ENCODE measurements at regions not wholly inside any gene's neighbourhood (a gene's known extent, or its start where the extent isn't known, plus 50 kb on each side); places are given as distances from the start of the nearest gene placed in this dataset.

- TF ChIP-seq CEBPB (IDR thresholded peaks at IDR 0.05) = no peak
- TF ChIP-seq USF1 (IDR thresholded peaks at IDR 0.05) = no peak
- no peak for TF ChIP-seq YY1 (IDR thresholded peaks at IDR 0.05; ENCODE audit: low read depth)
- no peak for TF ChIP-seq REST (IDR thresholded peaks at IDR 0.05; ENCODE audit: low read depth)
- TF ChIP-seq EGR1 (IDR thresholded peaks at IDR 0.05) = no peak
- no peak for TF ChIP-seq RAD21 (IDR thresholded peaks at IDR 0.05; ENCODE audit: low read depth)
Measured at GRCh38 chr17:63285551-63285950, 160.6 kb downstream of the CYB561 start.

DNA sequence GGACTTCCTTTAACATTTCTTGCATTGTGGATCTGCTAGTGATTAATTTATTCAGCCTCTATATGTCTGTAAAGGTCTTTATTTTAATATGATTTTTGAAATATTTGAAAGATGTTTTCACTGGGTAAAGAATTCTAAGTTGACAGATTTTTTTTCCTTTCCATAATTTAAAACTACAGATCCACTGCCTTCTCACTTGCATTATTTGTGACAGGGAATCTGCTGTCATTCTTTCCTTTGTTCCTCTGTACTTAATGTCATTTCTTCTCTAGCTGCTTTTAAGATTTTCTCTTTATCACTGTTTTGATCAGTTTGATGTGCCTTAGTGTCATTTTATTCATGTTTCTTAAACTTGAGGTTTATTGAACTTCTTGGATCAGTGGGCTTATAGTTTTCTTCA is 159.9 kb downstream of the CYB561 start:
- TF ChIP-seq TAF1 (IDR thresholded peaks at IDR 0.05; ENCODE audit: low read depth) = no peak
- no peak for TF ChIP-seq ZBTB7A (IDR thresholded peaks at IDR 0.05; ENCODE audit: low read depth)
- TF ChIP-seq EGR1 (IDR thresholded peaks at IDR 0.05) = no peak
- TF ChIP-seq FOXM1 (IDR thresholded peaks at IDR 0.05; ENCODE audit: borderline replicate concordance, low read depth) = no peak
- TF ChIP-seq CEBPB (IDR thresholded peaks at IDR 0.05) = no peak
- TF ChIP-seq EP300 (IDR thresholded peaks at IDR 0.05; ENCODE audit: borderline replicate concordance) = no peak
- TF ChIP-seq YY1 (IDR thresholded peaks at IDR 0.05; ENCODE audit: low read depth) = no peak
- TF ChIP-seq TCF12 (IDR thresholded peaks at IDR 0.05; ENCODE audit: low read depth) = no peak
- TF ChIP-seq USF1 (IDR thresholded peaks at IDR 0.05) = no peak
- no peak for TF ChIP-seq CREB1 (IDR thresholded peaks at IDR 0.05; ENCODE audit: low read depth)
- no peak for TF ChIP-seq TEAD4 (IDR thresholded peaks at IDR 0.05)
- TF ChIP-seq REST (IDR thresholded peaks at IDR 0.05; ENCODE audit: low read depth) = no peak
- TF ChIP-seq, protein P1, sequence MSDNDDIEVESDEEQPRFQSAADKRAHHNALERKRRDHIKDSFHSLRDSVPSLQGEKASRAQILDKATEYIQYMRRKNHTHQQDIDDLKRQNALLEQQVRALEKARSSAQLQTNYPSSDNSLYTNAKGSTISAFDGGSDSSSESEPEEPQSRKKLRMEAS (IDR thresholded peaks at IDR 0.05) = no peak
- TF ChIP-seq RAD21 (IDR thresholded peaks at IDR 0.05; ENCODE audit: low read depth) = no peak
- no peak for TF ChIP-seq NFIC (IDR thresholded peaks at IDR 0.05)

DNA sequence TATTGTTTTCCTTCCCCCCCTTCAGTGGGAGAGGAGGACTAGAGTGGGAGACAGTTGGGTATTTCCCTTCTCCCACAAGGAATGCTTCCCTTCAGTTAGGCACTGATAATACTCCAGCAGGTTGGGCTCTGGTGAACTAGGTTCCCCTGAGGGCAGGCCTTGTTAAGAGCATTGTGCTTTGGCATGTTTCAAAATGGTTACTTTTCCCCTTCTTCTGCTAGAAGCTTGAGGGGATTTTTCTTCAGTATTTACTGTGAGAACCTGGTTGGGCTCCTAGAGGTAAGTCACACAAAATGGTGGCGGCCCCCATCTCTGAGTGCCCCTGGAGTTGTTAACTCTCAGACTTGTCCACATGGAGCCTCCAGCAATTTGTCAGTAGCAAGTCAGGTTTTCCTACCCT is 156.2 kb downstream of the CYB561 start:
- TF ChIP-seq RAD21 (IDR thresholded peaks at IDR 0.05; ENCODE audit: low read depth) (no peak), CREB1 (IDR thresholded peaks at IDR 0.05; ENCODE audit: low read depth) (no peak), USF1 (IDR thresholded peaks at IDR 0.05) (no peak), YY1 (IDR thresholded peaks at IDR 0.05; ENCODE audit: low read depth) (no peak), NFIC (IDR thresholded peaks at IDR 0.05) (no peak), REST (IDR thresholded peaks at IDR 0.05; ENCODE audit: low read depth) (no peak), EP300 (IDR thresholded peaks at IDR 0.05; ENCODE audit: borderline replicate concordance) (no peak), EGR1 (IDR thresholded peaks at IDR 0.05) (no peak), TCF12 (IDR thresholded peaks at IDR 0.05; ENCODE audit: low read depth) (no peak)

DNA sequence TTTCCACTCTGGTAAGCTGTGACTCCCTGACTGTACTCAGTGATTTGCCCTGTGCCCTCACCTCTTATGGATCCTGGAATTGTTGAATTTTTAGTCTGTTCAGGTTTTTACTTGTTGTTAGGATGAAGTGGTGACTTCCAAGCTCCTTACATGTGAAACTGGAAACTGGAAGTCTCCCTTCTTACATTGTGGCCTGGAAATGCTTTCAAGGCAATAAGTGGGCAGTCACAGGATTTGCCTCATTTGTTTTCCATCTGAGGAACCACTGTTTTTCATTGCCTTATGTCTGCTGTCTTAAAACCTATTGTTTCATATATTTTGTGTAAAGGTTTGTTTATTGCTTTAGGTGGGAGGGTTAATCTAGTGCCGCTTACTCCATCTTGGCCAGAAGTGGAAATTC is 155.8 kb downstream of the CYB561 start:
- TF ChIP-seq REST (IDR thresholded peaks at IDR 0.05; ENCODE audit: low read depth) (no peak), TAF1 (IDR thresholded peaks at IDR 0.05; ENCODE audit: low read depth) (no peak), FOXM1 (IDR thresholded peaks at IDR 0.05; ENCODE audit: borderline replicate concordance, low read depth) (no peak), ZBTB7A (IDR thresholded peaks at IDR 0.05; ENCODE audit: low read depth) (no peak), USF1 (IDR thresholded peaks at IDR 0.05) (no peak), RAD21 (IDR thresholded peaks at IDR 0.05; ENCODE audit: low read depth) (no peak), EP300 (IDR thresholded peaks at IDR 0.05; ENCODE audit: borderline replicate concordance) (no peak), CEBPB (IDR thresholded peaks at IDR 0.05) (no peak), CREB1 (IDR thresholded peaks at IDR 0.05; ENCODE audit: low read depth) (no peak), YY1 (IDR thresholded peaks at IDR 0.05; ENCODE audit: low read depth) (no peak), NFIC (IDR thresholded peaks at IDR 0.05) (no peak), TCF12 (IDR thresholded peaks at IDR 0.05; ENCODE audit: low read depth) (no peak), TEAD4 (IDR thresholded peaks at IDR 0.05) (no peak), EGR1 (IDR thresholded peaks at IDR 0.05) (no peak)
- TF ChIP-seq, protein P1 (IDR thresholded peaks at IDR 0.05) = no peak
